DOHH2 (cell line): ENCODE measurements at regions not wholly inside any gene's neighbourhood (a gene's known extent, or its start where the extent isn't known, plus 50 kb on each side); places are given as distances from the start of the nearest gene placed in this dataset.

ENCODE experiments used
- H3F3A ChIP-seq: fragments of 200-600 bp; sonication (generic), shearing (Covaris generic); 2 replicates; pipeline ENCODE4 v1.6.0; 2016; ENCODE audit warnings: antibody characterized with exemption, mild to moderate bottlenecking; ENCODE audit not compliant: control insufficient read depth, insufficient read depth
- H3K27ac ChIP-seq: fragments of 200-600 bp; sonication (generic); 2 replicates; pipeline ENCODE4 v1.5.1; 2014; ENCODE audit warnings: low read depth, mild to moderate bottlenecking, low read length, moderate library complexity
- H3K27me3 ChIP-seq: fragments of 200-600 bp; sonication (generic); 2 replicates; pipeline ENCODE4 v1.6.1; 2014; ENCODE audit warnings: mild to moderate bottlenecking, low read length, mixed read lengths; ENCODE audit not compliant: control insufficient read depth
- H3K36me3 ChIP-seq: fragments of 200-600 bp; sonication (generic); 2 replicates; pipeline ENCODE4 v1.6.1; 2014; ENCODE audit warnings: mild to moderate bottlenecking, low read length, moderate library complexity, mixed read lengths; ENCODE audit not compliant: control insufficient read depth
- H3K4me1 ChIP-seq: fragments of 200-600 bp; sonication (generic); 2 replicates; pipeline ENCODE4 v1.6.1; 2014; ENCODE audit warnings: mild to moderate bottlenecking, low read length, mixed read lengths; ENCODE audit not compliant: control insufficient read depth
- H3K4me2 ChIP-seq: fragments of 200-600 bp; sonication (generic); 2 replicates; pipeline ENCODE4 v1.6.0; 2014; ENCODE audit warnings: mild to moderate bottlenecking, low read length, moderate library complexity
- H3K4me3 ChIP-seq: fragments of 200-600 bp; sonication (generic); 2 replicates; pipeline ENCODE4 v1.5.1; 2014; ENCODE audit warnings: mild to moderate bottlenecking, low read length, mixed read lengths
- H3K79me2 ChIP-seq: fragments of 200-600 bp; sonication (generic); 2 replicates; pipeline ENCODE4 v1.6.1; 2014; ENCODE audit warnings: mild to moderate bottlenecking, low read length, mixed read lengths; ENCODE audit not compliant: control insufficient read depth
- H3K9me2 ChIP-seq: fragments of 200-600 bp; sonication (generic); replicated peaks from 2 replicates; pipeline ENCODE4 v1.6.1; 2014; ENCODE audit warnings: mild to moderate bottlenecking, low read length, mixed read lengths; ENCODE audit not compliant: control insufficient read depth
- H3K9me3 ChIP-seq: fragments of 200-600 bp; sonication (generic); 2 replicates; pipeline ENCODE4 v1.6.1; 2014; ENCODE audit warnings: antibody characterized with exemption, low read length, mixed read lengths; ENCODE audit not compliant: control insufficient read depth, insufficient read depth
- H4K20me1 ChIP-seq: fragments of 200-600 bp; sonication (generic); 2 replicates; pipeline ENCODE4 v1.6.0; 2014; ENCODE audit warnings: low read depth, mild to moderate bottlenecking, antibody characterized with exemption, low read length, moderate library complexity; ENCODE audit not compliant: control insufficient read depth, insufficient read depth
- EZH2phosphoT487 ChIP-seq: fragments of 200-600 bp; sonication (generic); IDR thresholded peaks from 2 replicates; pipeline ENCODE4 v1.6.1; 2017; ENCODE audit warnings: borderline replicate concordance, mild to moderate bottlenecking, antibody characterized with exemption, low read length, moderate library complexity, mixed read lengths
- TF ChIP-seq, protein P1 (sequence below): fragments of 200-600 bp; sonication (generic); IDR thresholded peaks from one replicate; pipeline ENCODE4 v1.5.1; 2014; ENCODE audit warnings: antibody characterized with exemption, mild to moderate bottlenecking, low read depth, low read length; ENCODE audit not compliant: poor library complexity, severe bottlenecking

GRCh38 chr3:22582266-22582665, 620.9 kb upstream of the UBE2E2 start:
- H3K4me2 ChIP-seq, result no peak overlapping the region
- H3K27ac ChIP-seq, result no peak overlapping the region
- no peaks in the 10 kb centered on the region for H3K9me3 ChIP-seq
- no peaks in the 10 kb centered on the region for H3K9me2 ChIP-seq
- H3K4me3 ChIP-seq, result no peak overlapping the region
- H3K79me2 ChIP-seq, result no peaks in the 10 kb centered on the region
- H3K4me1 ChIP-seq, result no peaks in the 10 kb centered on the region
- H3K36me3 ChIP-seq, result no peaks in the 10 kb centered on the region
- no peaks in the 10 kb centered on the region for H4K20me1 ChIP-seq
- no peaks in the 10 kb centered on the region for H3F3A ChIP-seq
- H3K27me3 ChIP-seq, result no peaks in the 10 kb centered on the region
- no peak for TF ChIP-seq EZH2phosphoT487
- TF ChIP-seq, protein P1, sequence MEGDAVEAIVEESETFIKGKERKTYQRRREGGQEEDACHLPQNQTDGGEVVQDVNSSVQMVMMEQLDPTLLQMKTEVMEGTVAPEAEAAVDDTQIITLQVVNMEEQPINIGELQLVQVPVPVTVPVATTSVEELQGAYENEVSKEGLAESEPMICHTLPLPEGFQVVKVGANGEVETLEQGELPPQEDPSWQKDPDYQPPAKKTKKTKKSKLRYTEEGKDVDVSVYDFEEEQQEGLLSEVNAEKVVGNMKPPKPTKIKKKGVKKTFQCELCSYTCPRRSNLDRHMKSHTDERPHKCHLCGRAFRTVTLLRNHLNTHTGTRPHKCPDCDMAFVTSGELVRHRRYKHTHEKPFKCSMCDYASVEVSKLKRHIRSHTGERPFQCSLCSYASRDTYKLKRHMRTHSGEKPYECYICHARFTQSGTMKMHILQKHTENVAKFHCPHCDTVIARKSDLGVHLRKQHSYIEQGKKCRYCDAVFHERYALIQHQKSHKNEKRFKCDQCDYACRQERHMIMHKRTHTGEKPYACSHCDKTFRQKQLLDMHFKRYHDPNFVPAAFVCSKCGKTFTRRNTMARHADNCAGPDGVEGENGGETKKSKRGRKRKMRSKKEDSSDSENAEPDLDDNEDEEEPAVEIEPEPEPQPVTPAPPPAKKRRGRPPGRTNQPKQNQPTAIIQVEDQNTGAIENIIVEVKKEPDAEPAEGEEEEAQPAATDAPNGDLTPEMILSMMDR, result no peak

GRCh38 chr3:22585504-22585903, 617.6 kb upstream of the UBE2E2 start:
- Histone ChIP-seq H3K27ac (no peak overlapping the region), H3K4me1 (no peaks in the 10 kb centered on the region), H3K27me3 (no peaks in the 10 kb centered on the region), H3K79me2 (no peaks in the 10 kb centered on the region), H3K36me3 (no peaks in the 10 kb centered on the region), H3K9me3 (no peaks in the 10 kb centered on the region), H3K9me2 (no peaks in the 10 kb centered on the region), H3K4me2 (no peak overlapping the region), H3K4me3 (no peak overlapping the region), H3F3A (no peaks in the 10 kb centered on the region), H4K20me1 (no peaks in the 10 kb centered on the region)
- TF ChIP-seq, protein P1, result no peak
- TF ChIP-seq EZH2phosphoT487, result no peak

DNA sequence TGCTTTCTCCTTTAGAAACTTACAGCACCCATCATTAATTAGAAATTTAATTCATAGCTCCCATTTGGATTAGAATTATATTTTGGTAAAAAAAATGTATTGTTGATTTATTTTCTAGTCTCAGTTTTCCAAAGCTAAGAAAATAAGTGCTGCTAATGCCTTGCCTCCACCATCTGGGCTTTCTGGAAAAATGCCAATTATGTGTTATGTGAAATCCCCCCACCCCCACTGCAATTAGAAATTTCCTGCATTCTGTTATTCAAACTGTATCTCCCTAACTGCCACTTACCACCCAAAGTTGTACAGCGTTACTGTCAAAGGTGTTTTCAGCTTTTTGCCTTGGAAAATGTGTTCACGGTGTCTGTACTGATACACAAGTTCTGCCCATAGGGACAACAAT, 617.2 kb upstream of the UBE2E2 start:
- Histone ChIP-seq H3K36me3 (no peaks in the 10 kb centered on the region), H3K4me2 (no peak overlapping the region)
- no peak for TF ChIP-seq EZH2phosphoT487
- TF ChIP-seq, protein P1, result no peak

GRCh38 chr3:22587446-22587845, 615.7 kb upstream of the UBE2E2 start:
- Histone ChIP-seq H3K79me2 (no peaks in the 10 kb centered on the region), H3K4me2 (no peak overlapping the region), H4K20me1 (no peaks in the 10 kb centered on the region), H3K36me3 (no peaks in the 10 kb centered on the region), H3K27me3 (no peaks in the 10 kb centered on the region), H3F3A (no peaks in the 10 kb centered on the region), H3K4me3 (no peak overlapping the region), H3K27ac (no peak overlapping the region), H3K9me2 (no peaks in the 10 kb centered on the region), H3K9me3 (no peaks in the 10 kb centered on the region), H3K4me1 (no peaks in the 10 kb centered on the region)
- no peak for TF ChIP-seq EZH2phosphoT487
- TF ChIP-seq, protein P1, result no peak

More for the DNA sequence above, 617.2 kb upstream of the UBE2E2 start:
- H4K20me1 ChIP-seq, result no peaks in the 10 kb centered on the region
- no peaks in the 10 kb centered on the region for H3K79me2 ChIP-seq
- no peak overlapping the region for H3K4me3 ChIP-seq
- H3F3A ChIP-seq, result no peaks in the 10 kb centered on the region
- H3K4me1 ChIP-seq, result no peaks in the 10 kb centered on the region
- H3K27me3 ChIP-seq, result no peaks in the 10 kb centered on the region
- H3K9me2 ChIP-seq, result no peaks in the 10 kb centered on the region
- no peak overlapping the region for H3K27ac ChIP-seq
- H3K9me3 ChIP-seq, result no peaks in the 10 kb centered on the region
